Stomach (tissue), 4 donors: ENCODE measurements at regions not wholly inside any gene's neighbourhood (a gene's known extent, or its start where the extent isn't known, plus 50 kb on each side); places are given as distances from the start of the nearest gene placed in this dataset.

Source experiments
- CTCF ChIP-seq, 7 experiments: fragments of 450-650 bp in 4 of 7; fragments of 200-600 bp in 3 of 7; sonication (generic) in 3 of 7; IDR thresholded peaks; one replicate each; pipeline ENCODE4 v1.5.1; 2016 to 2019; ENCODE audit warnings: antibody characterized with exemption in 7 of 7, control low read depth in 2 of 7, mild to moderate bottlenecking in 1 of 7
- POLR2A ChIP-seq, 4 donors: fragments of 450-650 bp; IDR thresholded peaks; one replicate each; pipeline ENCODE4 v1.6.1; 2016; ENCODE audit warnings: antibody characterized with exemption in 4 of 4, control low read depth in 2 of 4, mild to moderate bottlenecking in 1 of 4, moderate library complexity in 1 of 4

- TF ChIP-seq CTCF (IDR thresholded peaks at IDR 0.05), result no peak
- TF ChIP-seq POLR2A (IDR thresholded peaks at IDR 0.05), result no peak
These were observed 525.8 kb upstream of the LINC00305 start for GRCh38 chr18:64674694-64675093.
